Retinal pigment epithelial cell (primary cell): ENCODE measurements at regions not wholly inside any gene's neighbourhood (a gene's known extent, or its start where the extent isn't known, plus 50 kb on each side); places are given as distances from the start of the nearest gene placed in this dataset.
"Not testable (repeated sequence)": the region's sequence is repeated elsewhere in the genome, so short reads cannot be mapped to it uniquely, and the experiment has no call there.

Source experiments
- DNase-seq: peaks from one replicate; pipeline ENCODE4 v3.0.0-alpha.2; 2010; ENCODE audit warnings: low read depth
- H3K4me3 ChIP-seq: 2 replicates; pipeline ENCODE4 v1.5.1; 2011; ENCODE audit warnings: mild to moderate bottlenecking, low read length, control low read depth, moderate library complexity
- CTCF ChIP-seq: conservative IDR thresholded peaks from 2 replicates; pipeline ENCODE4 v1.5.1; 2011; ENCODE audit warnings: low read depth, low read length, control low read depth, inconsistent platforms

- DNase-seq, result no peak
- H3K4me3 ChIP-seq, result no peak overlapping the region
- TF ChIP-seq CTCF, result no peak
Observed at GRCh38 chr2:193228276-193228675, 1033.5 kb upstream of the TMEFF2 start.

GRCh38 chr2:193222454-193222853 lies 1027.7 kb upstream of the TMEFF2 start:
- DNase-seq, result no peak
- no peak for TF ChIP-seq CTCF
- H3K4me3 ChIP-seq, result no peak overlapping the region

GRCh38 chr2:193219413-193219812 lies 1024.7 kb upstream of the TMEFF2 start:
- no peak for TF ChIP-seq CTCF
- no peak for DNase-seq
- H3K4me3 ChIP-seq, result no peak overlapping the region

GRCh38 chr2:193201583-193201982 lies 1006.9 kb upstream of the TMEFF2 start:
- H3K4me3 ChIP-seq, result no peak overlapping the region
- no peak for DNase-seq
- TF ChIP-seq CTCF, result no peak

DNA sequence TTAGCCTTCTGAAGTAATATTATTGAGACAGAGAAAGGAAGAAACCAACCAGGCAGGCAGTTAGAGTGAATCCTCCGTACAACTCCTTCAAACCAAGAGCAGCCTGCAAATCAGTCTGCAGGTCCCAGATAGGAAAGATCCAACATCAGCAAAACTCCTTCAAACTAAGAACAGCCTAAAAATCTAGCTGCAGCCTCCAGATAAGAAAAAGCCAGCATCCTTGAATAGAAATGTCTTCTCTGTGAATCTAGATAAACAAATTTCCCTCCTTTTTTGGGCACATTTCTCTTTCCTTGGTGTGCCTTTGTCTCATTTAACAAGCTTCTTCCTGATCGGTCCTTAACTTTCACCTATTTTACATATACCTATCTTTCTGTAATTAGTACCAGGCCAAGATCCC lies 1004.6 kb upstream of the TMEFF2 start:
- no peak overlapping the region for H3K4me3 ChIP-seq
- no peak for DNase-seq
- TF ChIP-seq CTCF, result no peak

DNA sequence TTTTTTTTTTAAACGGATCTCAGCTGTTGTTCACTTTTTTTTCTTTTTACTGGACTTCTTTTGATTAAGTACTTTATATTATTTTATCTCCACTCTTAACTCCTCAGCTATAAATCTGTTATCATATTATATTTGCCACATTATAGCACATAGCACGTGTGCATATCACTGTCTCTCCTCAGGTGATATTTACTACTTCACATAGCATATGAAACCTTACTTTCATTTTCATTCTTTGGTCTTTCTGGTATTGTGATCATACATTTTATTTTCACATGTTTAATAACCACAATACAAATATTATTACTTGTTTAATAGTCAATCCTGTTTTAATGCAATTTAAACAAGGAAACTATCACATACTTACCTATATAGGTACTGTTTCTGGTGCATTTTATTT lies 993.1 kb upstream of the TMEFF2 start:
- no peak for TF ChIP-seq CTCF
- no peak for DNase-seq
- no peak overlapping the region for H3K4me3 ChIP-seq

DNA sequence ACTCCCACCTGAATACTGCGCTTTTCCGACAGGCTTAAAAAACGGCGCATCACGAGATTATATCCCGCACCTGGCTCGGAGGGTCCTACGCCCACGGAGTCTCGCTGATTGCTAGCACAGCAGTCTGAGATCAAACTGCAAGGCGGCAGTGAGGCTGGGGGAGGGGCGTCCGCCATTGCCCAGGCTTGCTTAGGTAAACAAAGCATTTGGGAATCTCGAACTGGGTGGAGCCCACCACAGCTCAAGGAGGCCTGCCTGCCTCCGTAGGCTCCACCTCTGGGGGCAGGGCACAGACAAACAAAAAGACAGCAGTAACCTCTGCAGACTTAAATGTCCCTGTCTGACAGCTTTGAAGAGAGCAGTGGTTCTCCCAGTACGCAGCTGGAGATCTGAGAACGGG lies 976.2 kb upstream of the TMEFF2 start:
- DNase-seq, result not testable (repeated sequence)

DNA sequence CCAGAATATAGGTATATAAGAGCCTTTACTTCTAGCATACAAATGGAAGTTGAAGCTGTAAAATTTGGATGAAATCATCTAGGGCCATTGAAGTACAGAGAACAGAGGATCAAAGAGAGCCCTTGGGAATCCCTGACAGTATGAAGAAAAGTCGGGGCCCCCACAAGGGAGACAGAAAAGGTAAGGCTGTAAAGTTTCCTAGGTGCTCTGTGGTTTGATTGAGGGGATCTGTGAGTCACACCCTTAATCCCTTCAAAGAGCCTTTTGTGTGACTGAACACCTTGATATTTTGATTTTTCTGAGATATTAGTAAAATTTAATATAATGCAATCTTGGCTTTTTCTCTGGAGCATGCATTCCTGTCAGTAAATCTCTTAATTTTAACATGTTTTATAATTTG lies 961.7 kb upstream of the TMEFF2 start:
- no peak for TF ChIP-seq CTCF
- H3K4me3 ChIP-seq, result no peak overlapping the region
- no peak for DNase-seq

More for the DNA sequence above, 976.2 kb upstream of the TMEFF2 start:
- not testable (repeated sequence) for H3K4me3 ChIP-seq
